ENCODE measurements at regions not wholly inside any gene's neighbourhood (a gene's known extent, or its start where the extent isn't known, plus 50 kb on each side); places are given as distances from the start of the nearest gene placed in this dataset.

GRCh38 chr4:175419236-175419718 is 392.8 kb downstream of the GPM6A start:
- no peak overlapping the region for H2AFZ ChIP-seq (ENCODE audit: low read depth, low read length, poor library complexity, severe bottlenecking)
- H3K27ac ChIP-seq (ENCODE audit: low read depth, low read length) = no peak overlapping the region
- no peak overlapping the region for H3K9ac ChIP-seq (ENCODE audit: low read length)
- no peaks in the 10 kb centered on the region for H4K20me1 ChIP-seq (ENCODE audit: insufficient read depth)
- H3K9me2 ChIP-seq (ENCODE audit: insufficient read depth) = no peaks in the 10 kb centered on the region
- H3K79me2 ChIP-seq (ENCODE audit: insufficient read depth, low read length) = no peaks in the 10 kb centered on the region
- no peaks in the 10 kb centered on the region for H3K36me3 ChIP-seq (ENCODE audit: control insufficient read depth in 1 of 2, insufficient read depth in 2 of 2, low read length in 2 of 2)
- no peak overlapping the region for H3K4me2 ChIP-seq (ENCODE audit: low read length)
- no peak overlapping the region for H3K4me3 ChIP-seq (replicated peaks in 1 of 2; ENCODE audit: low read depth in 1 of 2, low read length in 2 of 2)
- TF ChIP-seq SP1 (IDR thresholded peaks at IDR 0.05; ENCODE audit: low read depth) = peak; percentile 69
- TF ChIP-seq EZH2 (IDR thresholded peaks at IDR 0.05) = no peak
- TF ChIP-seq, protein P1, sequence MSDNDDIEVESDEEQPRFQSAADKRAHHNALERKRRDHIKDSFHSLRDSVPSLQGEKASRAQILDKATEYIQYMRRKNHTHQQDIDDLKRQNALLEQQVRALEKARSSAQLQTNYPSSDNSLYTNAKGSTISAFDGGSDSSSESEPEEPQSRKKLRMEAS (IDR thresholded peaks at IDR 0.05) = no peak
- TF ChIP-seq FOSL1 (IDR thresholded peaks at IDR 0.05; ENCODE audit: low read depth) = peak; percentile 39; the same call in 1 of the 2 replicates
- TF ChIP-seq JUND (IDR thresholded peaks at IDR 0.05) = peak; percentile 48; the same call in 1 of the 2 replicates
- TF ChIP-seq SRF (IDR thresholded peaks at IDR 0.05; ENCODE audit: low read depth) = peak; percentile 48; the same call in 1 of the 2 replicates
- TF ChIP-seq, protein P2, sequence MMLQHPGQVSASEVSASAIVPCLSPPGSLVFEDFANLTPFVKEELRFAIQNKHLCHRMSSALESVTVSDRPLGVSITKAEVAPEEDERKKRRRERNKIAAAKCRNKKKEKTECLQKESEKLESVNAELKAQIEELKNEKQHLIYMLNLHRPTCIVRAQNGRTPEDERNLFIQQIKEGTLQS (IDR thresholded peaks at IDR 0.05) = peak; percentile 24; the same call in 1 of the 2 replicates
- peak; percentile 91 for TF ChIP-seq CEBPB (IDR thresholded peaks at IDR 0.05; ENCODE audit: low read depth)
- H3K4me1 ChIP-seq (ENCODE audit: control insufficient read depth in 1 of 2, insufficient read depth in 2 of 2, low read length in 2 of 2) = no peaks in the 10 kb centered on the region
- POLR2A ChIA-PET = no interaction called here
- ATAC-seq (no peak), DNase-seq (ENCODE audit: low read depth, low spot score) (peak; percentile 53)
- CTCF ChIA-PET = no interaction called here
- no peaks in the 10 kb centered on the region for H3K9me3 ChIP-seq (ENCODE audit: control insufficient read depth in 1 of 2, insufficient read depth in 1 of 2, low read depth in 1 of 2, low read length in 2 of 2)
- no peaks in the 10 kb centered on the region for H3K27me3 ChIP-seq (ENCODE audit: insufficient read depth, low read length)
- RAD21 ChIA-PET (ENCODE audit: low non-redundant PET in 1 of 2, low total read pairs in 2 of 2, uncharacterized antibody in 2 of 2, unreplicated experiment in 2 of 2) = no interaction called here
- no TSS peak for BruUV-seq (replicated peaks)
- intact Hi-C loops (cut with micrococcal nuclease) = no loop called here

GRCh38 chr4:175421506-175421905 is 390.6 kb downstream of the GPM6A start:
- DNase-seq (ENCODE audit: low read depth, low spot score) = no peak
- Histone ChIP-seq H3K27me3 (ENCODE audit: insufficient read depth, low read length) (no peaks in the 10 kb centered on the region), H3K9me3 (ENCODE audit: control insufficient read depth in 1 of 2, insufficient read depth in 1 of 2, low read depth in 1 of 2, low read length in 2 of 2) (no peaks in the 10 kb centered on the region), H3K4me1 (ENCODE audit: control insufficient read depth in 1 of 2, insufficient read depth in 2 of 2, low read length in 2 of 2) (no peaks in the 10 kb centered on the region), H3K9me2 (ENCODE audit: insufficient read depth) (no peaks in the 10 kb centered on the region), H3K4me3 (replicated peaks in 1 of 2; ENCODE audit: low read depth in 1 of 2, low read length in 2 of 2) (no peak overlapping the region), H3K36me3 (ENCODE audit: control insufficient read depth in 1 of 2, insufficient read depth in 2 of 2, low read length in 2 of 2) (no peaks in the 10 kb centered on the region), H3K79me2 (ENCODE audit: insufficient read depth, low read length) (no peaks in the 10 kb centered on the region), H4K20me1 (ENCODE audit: insufficient read depth) (no peaks in the 10 kb centered on the region), H3K9ac (ENCODE audit: low read length) (no peak overlapping the region), H3K4me2 (ENCODE audit: low read length) (no peak overlapping the region), H2AFZ (ENCODE audit: low read depth, low read length, poor library complexity, severe bottlenecking) (no peak overlapping the region), H3K27ac (ENCODE audit: low read depth, low read length) (no peak overlapping the region)
- intact Hi-C loops (cut with micrococcal nuclease) = no loop called here
- TF ChIP-seq ZFX (IDR thresholded peaks at IDR 0.05) (no peak), FOSL1 (IDR thresholded peaks at IDR 0.05; ENCODE audit: low read depth) (0 out of 2 replicates have a peak, but pooled peaks have one; percentile 19), YY1 (IDR thresholded peaks at IDR 0.05; ENCODE audit: extremely low read depth, insufficient replicate concordance, low read depth, low read length) (no peak), SP1 (IDR thresholded peaks at IDR 0.05; ENCODE audit: low read depth) (no peak), POLR2A (IDR thresholded peaks at IDR 0.05; ENCODE audit: borderline replicate concordance, extremely low read depth, insufficient read depth, insufficient read length) (no peak)
- ATAC-seq = no peak
- ChIA-PET POLR2A (no interaction called here), RAD21 (ENCODE audit: low non-redundant PET in 1 of 2, low total read pairs in 2 of 2, uncharacterized antibody in 2 of 2, unreplicated experiment in 2 of 2) (no interaction called here), CTCF (interaction anchor here (0.6 kb wide), 1 partner anchor 764 kb away, joined by 3 read pairs; no protein-coding TSS in a partner anchor)
- no TSS peak for BruUV-seq (replicated peaks)
